WERI-Rb-1 (cell line): ENCODE measurements at regions not wholly inside any gene's neighbourhood (a gene's known extent, or its start where the extent isn't known, plus 50 kb on each side); places are given as distances from the start of the nearest gene placed in this dataset.

Experiments
- DNase-seq: peaks from one replicate; pipeline ENCODE4 v3.0.0-alpha.2; 2020
- H3K27ac ChIP-seq: fragments of 250-450 bp; sonication (Bioruptor Pico); 2 replicates; pipeline ENCODE4 v1.5.1; 2020; ENCODE audit warnings: mild to moderate bottlenecking, moderate library complexity
- H3K27me3 ChIP-seq: fragments of 250-450 bp; sonication (Bioruptor Pico); 2 replicates; pipeline ENCODE4 v1.5.1; 2021; ENCODE audit warnings: mild to moderate bottlenecking, low read depth, moderate library complexity; ENCODE audit not compliant: insufficient read depth, severe bottlenecking
- H3K36me3 ChIP-seq: fragments of 250-450 bp; sonication (Bioruptor Pico); 2 replicates; pipeline ENCODE4 v1.5.1; 2020; ENCODE audit warnings: mild to moderate bottlenecking, moderate library complexity
- H3K4me3 ChIP-seq: 2 replicates; pipeline ENCODE4 v1.5.1; 2011; ENCODE audit warnings: low read depth, mild to moderate bottlenecking, control low read depth, low read length
- H3K9me3 ChIP-seq: fragments of 250-450 bp; sonication (Bioruptor Pico); 2 replicates; pipeline ENCODE4 v1.5.1; 2021; ENCODE audit warnings: mild to moderate bottlenecking, moderate library complexity; ENCODE audit not compliant: severe bottlenecking
- CTCF ChIP-seq: IDR thresholded peaks from 2 replicates; pipeline ENCODE4 v1.5.1; 2011; ENCODE audit warnings: low read depth, mild to moderate bottlenecking, control low read depth, inconsistent platforms, low read length

GRCh38 chr14:87055007-87055406, 938.0 kb downstream of the GALC start:
- Histone ChIP-seq H3K27me3 (no peaks in the 10 kb centered on the region), H3K4me3 (no peak overlapping the region), H3K27ac (no peak overlapping the region), H3K9me3 (no peaks in the 10 kb centered on the region), H3K36me3 (no peaks in the 10 kb centered on the region)
- TF ChIP-seq CTCF = no peak
- DNase-seq = no peak

GRCh38 chr14:87052646-87053225, 940.2 kb downstream of the GALC start:
- Histone ChIP-seq H3K9me3 (no peaks in the 10 kb centered on the region), H3K27ac (peak overlapping the region; percentile 19), H3K36me3 (no peaks in the 10 kb centered on the region), H3K27me3 (no peaks in the 10 kb centered on the region), H3K4me3 (no peak overlapping the region)
- DNase-seq = peak; percentile 8
- TF ChIP-seq CTCF = no peak

GRCh38 chr14:87050421-87050820, 942.6 kb downstream of the GALC start:
- Histone ChIP-seq H3K27me3 (no peaks in the 10 kb centered on the region), H3K36me3 (no peaks in the 10 kb centered on the region), H3K27ac (peak overlapping the region; percentile 7; the same call in 1 of the 2 replicates), H3K9me3 (no peaks in the 10 kb centered on the region), H3K4me3 (no peak overlapping the region)
- no peak for TF ChIP-seq CTCF
- DNase-seq = peak; percentile 66

- no peaks in the 10 kb centered on the region for H3K27me3 ChIP-seq
- H3K36me3 ChIP-seq = no peaks in the 10 kb centered on the region
- DNase-seq = peak; percentile 70
- no peaks in the 10 kb centered on the region for H3K9me3 ChIP-seq
- H3K4me3 ChIP-seq = no peak overlapping the region; the same call in 1 of the 2 replicates
- H3K27ac ChIP-seq = no peak overlapping the region; the same call in 1 of the 2 replicates
- peak; percentile 67 for TF ChIP-seq CTCF
Measured at GRCh38 chr14:87049950-87050349, 943.0 kb downstream of the GALC start.

GRCh38 chr14:87046960-87047359, 946.0 kb downstream of the GALC start:
- Histone ChIP-seq H3K4me3 (no peak overlapping the region), H3K27ac (no peak overlapping the region), H3K36me3 (no peaks in the 10 kb centered on the region), H3K9me3 (no peaks in the 10 kb centered on the region), H3K27me3 (no peaks in the 10 kb centered on the region)
- no peak for TF ChIP-seq CTCF
- DNase-seq = no peak

- Histone ChIP-seq H3K36me3 (no peaks in the 10 kb centered on the region), H3K27me3 (no peaks in the 10 kb centered on the region), H3K27ac (no peak overlapping the region), H3K4me3 (no peak overlapping the region), H3K9me3 (no peaks in the 10 kb centered on the region)
- no peak for TF ChIP-seq CTCF
- DNase-seq = no peak
Measured at GRCh38 chr14:87045956-87046355, 947.0 kb downstream of the GALC start.
